HepG2 (cell line): ENCODE measurements at regions not wholly inside any gene's neighbourhood (a gene's known extent, or its start where the extent isn't known, plus 50 kb on each side); places are given as distances from the start of the nearest gene placed in this dataset.

Source experiments
- DPF2 ChIP-seq: sonication (generic); formaldehyde crosslinking; IDR thresholded peaks from 2 replicates; pipeline ENCODE4 v1.4.0; 2020; ENCODE audit warnings: mild to moderate bottlenecking, low read depth, missing genetic modification reagents, borderline replicate concordance
- HOXD1 ChIP-seq: sonication (generic); formaldehyde crosslinking; IDR thresholded peaks from 2 replicates; pipeline ENCODE4 v1.5.0; 2020; ENCODE audit warnings: missing genetic modification reagents
- KAT7 ChIP-seq: IDR thresholded peaks from 2 replicates; pipeline ENCODE4 v1.6.1; 2018; ENCODE audit warnings: borderline replicate concordance, missing compliant biosample characterization
- KLF6 ChIP-seq: IDR thresholded peaks from 2 replicates; pipeline ENCODE4 v1.8.0; 2016; ENCODE audit warnings: missing biosample characterization, missing genetic modification reagents
- MTA1 ChIP-seq: sonication (generic); formaldehyde crosslinking; IDR thresholded peaks from 2 replicates; pipeline ENCODE4 v1.4.0; 2020; ENCODE audit warnings: missing genetic modification reagents, mild to moderate bottlenecking, borderline replicate concordance
- POLR2A ChIP-seq, 2 experiments: IDR thresholded peaks; 2 replicates each; pipeline ENCODE4 v1.6.1; 2011; ENCODE audit warnings: low read depth in 2 of 2, low read length in 2 of 2, mild to moderate bottlenecking in 1 of 2, moderate library complexity in 1 of 2; ENCODE audit not compliant: insufficient read depth in 1 of 2
- SALL1 ChIP-seq: sonication (generic); formaldehyde crosslinking; IDR thresholded peaks from 2 replicates; pipeline ENCODE4 v1.8.0; 2022; ENCODE audit warnings: mild to moderate bottlenecking, missing genetic modification reagents
- SOX13 ChIP-seq, 3 experiments: fragments of 450-650 bp in 1 of 3; sonication (generic) in 1 of 3; formaldehyde crosslinking in 1 of 3; IDR thresholded peaks in 2 of 3; conservative IDR thresholded peaks in 1 of 3; 2 replicates each; pipeline versions ENCODE4 v1.5.0 to v1.6.1; 2016 to 2020; ENCODE audit warnings: antibody characterized with exemption in 1 of 3, mild to moderate bottlenecking in 1 of 3, missing compliant biosample characterization in 1 of 3, missing genetic modification reagents in 1 of 3, moderate library complexity in 1 of 3
- SOX5 ChIP-seq: IDR thresholded peaks from 2 replicates; pipeline ENCODE4 v1.6.1; 2016; ENCODE audit warnings: borderline replicate concordance
- SP4 ChIP-seq: sonication (generic); formaldehyde crosslinking; IDR thresholded peaks from 2 replicates; pipeline ENCODE4 v1.8.1; 2023; ENCODE audit warnings: mild to moderate bottlenecking, missing genetic modification reagents
- ZNF160 ChIP-seq: sonication (generic); formaldehyde crosslinking; IDR thresholded peaks from 2 replicates; pipeline ENCODE4 v1.8.0; 2022; ENCODE audit warnings: mild to moderate bottlenecking, inconsistent platforms, missing genetic modification reagents
- ZNF263 ChIP-seq: sonication (generic); formaldehyde crosslinking; IDR thresholded peaks from 2 replicates; pipeline ENCODE4 v1.4.0; 2020; ENCODE audit warnings: missing genetic modification reagents
- ZNF609 ChIP-seq: sonication (generic); formaldehyde crosslinking; IDR thresholded peaks from 2 replicates; pipeline ENCODE4 v1.4.0; 2020; ENCODE audit warnings: mild to moderate bottlenecking, missing genetic modification reagents, borderline replicate concordance
- ZNF614 ChIP-seq: IDR thresholded peaks from 2 replicates; pipeline ENCODE4 v1.6.1; 2018; ENCODE audit warnings: missing biosample characterization, missing genetic modification reagents, inconsistent platforms, borderline replicate concordance
- ZNF619 ChIP-seq: sonication (generic); formaldehyde crosslinking; IDR thresholded peaks from 2 replicates; pipeline ENCODE4 v1.4.0; 2020; ENCODE audit warnings: mild to moderate bottlenecking, missing genetic modification reagents
- TF ChIP-seq, protein P1 (sequence below): sonication (generic); formaldehyde crosslinking; IDR thresholded peaks from one replicate; pipeline ENCODE4 v1.5.1; 2020; ENCODE audit warnings: mild to moderate bottlenecking, missing genetic modification reagents; ENCODE audit errors: not compliant biosample characterization

DNA sequence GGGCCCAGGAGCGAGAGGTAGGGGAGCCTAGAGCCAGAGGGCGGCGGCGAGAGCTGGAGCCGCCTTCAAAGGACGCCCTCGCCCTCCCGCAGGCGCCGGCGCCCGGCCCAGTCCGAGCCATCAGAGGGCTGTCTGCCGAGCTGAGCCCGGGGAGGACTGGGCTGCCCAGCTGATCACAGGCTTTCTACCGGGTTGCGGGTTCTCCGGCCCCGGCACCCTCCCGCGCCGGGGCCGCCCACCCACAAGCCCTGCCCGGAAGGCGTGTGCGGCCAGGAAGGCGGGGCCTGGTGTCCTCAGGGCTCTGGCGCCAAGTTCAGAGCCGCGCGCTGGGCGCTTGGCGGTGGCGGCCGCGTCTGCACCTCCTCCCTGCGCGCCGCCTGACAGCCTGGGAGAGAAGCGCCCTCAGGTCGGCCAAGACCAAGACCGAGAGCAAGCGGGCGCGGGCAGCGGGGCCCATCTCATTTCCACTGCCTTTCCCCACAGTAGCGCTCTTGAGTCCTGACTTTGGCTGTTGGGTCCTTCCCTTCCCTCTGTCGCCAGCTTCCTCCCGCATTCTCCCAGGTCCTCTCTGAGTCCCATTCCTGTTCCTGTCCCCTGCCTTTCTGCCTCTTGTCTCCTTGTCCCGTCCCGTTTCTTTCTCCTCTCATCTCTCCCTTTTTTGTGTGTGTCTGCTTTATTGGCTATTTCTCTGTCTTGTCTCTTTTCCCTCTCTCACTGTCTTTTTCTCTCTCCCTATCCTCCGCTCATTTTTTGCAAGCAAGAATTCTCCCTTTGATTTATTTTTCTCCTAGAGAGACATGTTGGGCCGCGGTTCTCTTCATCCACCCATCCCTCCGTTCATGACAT is 60.6 kb upstream of the MSMB start (continued):
- peak; percentile 35; the same call in 1 of the 2 replicates for TF ChIP-seq ZNF609
- peak; percentile 57; the same call in 1 of the 2 replicates for TF ChIP-seq ZNF614 (CRISPR knock-in tag)
- 0 out of 2 replicates have a peak, but pooled peaks have one; percentile 44 for TF ChIP-seq KLF6 (CRISPR knock-in tag)
- TF ChIP-seq SOX5 (CRISPR knock-in tag) = peak; percentile 29; the same call in 1 of the 2 replicates
- peak; percentile 48; the same call in 1 of the 2 replicates for TF ChIP-seq HOXD1
- TF ChIP-seq ZNF160 (CRISPR knock-in tag) = no peak
- peak; percentile 38; the same call in 1 of the 2 replicates for TF ChIP-seq ZNF263
- TF ChIP-seq SALL1 (CRISPR knock-in tag) = peak; percentile 66
- TF ChIP-seq SOX13 (IDR thresholded peaks at IDR 0.05) = no peak
- TF ChIP-seq SOX13 (CRISPR knock-in tag; conservative IDR thresholded peaks at IDR 0.05 in 1 of 2, IDR thresholded peaks at IDR 0.05 in 1 of 2) = peak in 1 of 2 experiments; percentile 33; a peak in 1 of 4 replicates
- TF ChIP-seq MTA1 (CRISPR knock-in tag) = peak; percentile 69
- peak in 1 of 2 experiments; percentile 52; a peak in 1 of 4 replicates for TF ChIP-seq POLR2A (IDR thresholded peaks at IDR 0.05; ENCODE audit: insufficient read depth in 1 of 2, low read depth in 2 of 2, low read length in 2 of 2)
- 0 out of 2 replicates have a peak, but pooled peaks have one; percentile 47 for TF ChIP-seq ZNF619 (CRISPR knock-in tag)
- no peak for TF ChIP-seq DPF2 (CRISPR knock-in tag)
- peak; percentile 79 for TF ChIP-seq SP4
- TF ChIP-seq KAT7 (CRISPR knock-in tag) = peak; percentile 57; the same call in 1 of the 2 replicates
- TF ChIP-seq, protein P1, sequence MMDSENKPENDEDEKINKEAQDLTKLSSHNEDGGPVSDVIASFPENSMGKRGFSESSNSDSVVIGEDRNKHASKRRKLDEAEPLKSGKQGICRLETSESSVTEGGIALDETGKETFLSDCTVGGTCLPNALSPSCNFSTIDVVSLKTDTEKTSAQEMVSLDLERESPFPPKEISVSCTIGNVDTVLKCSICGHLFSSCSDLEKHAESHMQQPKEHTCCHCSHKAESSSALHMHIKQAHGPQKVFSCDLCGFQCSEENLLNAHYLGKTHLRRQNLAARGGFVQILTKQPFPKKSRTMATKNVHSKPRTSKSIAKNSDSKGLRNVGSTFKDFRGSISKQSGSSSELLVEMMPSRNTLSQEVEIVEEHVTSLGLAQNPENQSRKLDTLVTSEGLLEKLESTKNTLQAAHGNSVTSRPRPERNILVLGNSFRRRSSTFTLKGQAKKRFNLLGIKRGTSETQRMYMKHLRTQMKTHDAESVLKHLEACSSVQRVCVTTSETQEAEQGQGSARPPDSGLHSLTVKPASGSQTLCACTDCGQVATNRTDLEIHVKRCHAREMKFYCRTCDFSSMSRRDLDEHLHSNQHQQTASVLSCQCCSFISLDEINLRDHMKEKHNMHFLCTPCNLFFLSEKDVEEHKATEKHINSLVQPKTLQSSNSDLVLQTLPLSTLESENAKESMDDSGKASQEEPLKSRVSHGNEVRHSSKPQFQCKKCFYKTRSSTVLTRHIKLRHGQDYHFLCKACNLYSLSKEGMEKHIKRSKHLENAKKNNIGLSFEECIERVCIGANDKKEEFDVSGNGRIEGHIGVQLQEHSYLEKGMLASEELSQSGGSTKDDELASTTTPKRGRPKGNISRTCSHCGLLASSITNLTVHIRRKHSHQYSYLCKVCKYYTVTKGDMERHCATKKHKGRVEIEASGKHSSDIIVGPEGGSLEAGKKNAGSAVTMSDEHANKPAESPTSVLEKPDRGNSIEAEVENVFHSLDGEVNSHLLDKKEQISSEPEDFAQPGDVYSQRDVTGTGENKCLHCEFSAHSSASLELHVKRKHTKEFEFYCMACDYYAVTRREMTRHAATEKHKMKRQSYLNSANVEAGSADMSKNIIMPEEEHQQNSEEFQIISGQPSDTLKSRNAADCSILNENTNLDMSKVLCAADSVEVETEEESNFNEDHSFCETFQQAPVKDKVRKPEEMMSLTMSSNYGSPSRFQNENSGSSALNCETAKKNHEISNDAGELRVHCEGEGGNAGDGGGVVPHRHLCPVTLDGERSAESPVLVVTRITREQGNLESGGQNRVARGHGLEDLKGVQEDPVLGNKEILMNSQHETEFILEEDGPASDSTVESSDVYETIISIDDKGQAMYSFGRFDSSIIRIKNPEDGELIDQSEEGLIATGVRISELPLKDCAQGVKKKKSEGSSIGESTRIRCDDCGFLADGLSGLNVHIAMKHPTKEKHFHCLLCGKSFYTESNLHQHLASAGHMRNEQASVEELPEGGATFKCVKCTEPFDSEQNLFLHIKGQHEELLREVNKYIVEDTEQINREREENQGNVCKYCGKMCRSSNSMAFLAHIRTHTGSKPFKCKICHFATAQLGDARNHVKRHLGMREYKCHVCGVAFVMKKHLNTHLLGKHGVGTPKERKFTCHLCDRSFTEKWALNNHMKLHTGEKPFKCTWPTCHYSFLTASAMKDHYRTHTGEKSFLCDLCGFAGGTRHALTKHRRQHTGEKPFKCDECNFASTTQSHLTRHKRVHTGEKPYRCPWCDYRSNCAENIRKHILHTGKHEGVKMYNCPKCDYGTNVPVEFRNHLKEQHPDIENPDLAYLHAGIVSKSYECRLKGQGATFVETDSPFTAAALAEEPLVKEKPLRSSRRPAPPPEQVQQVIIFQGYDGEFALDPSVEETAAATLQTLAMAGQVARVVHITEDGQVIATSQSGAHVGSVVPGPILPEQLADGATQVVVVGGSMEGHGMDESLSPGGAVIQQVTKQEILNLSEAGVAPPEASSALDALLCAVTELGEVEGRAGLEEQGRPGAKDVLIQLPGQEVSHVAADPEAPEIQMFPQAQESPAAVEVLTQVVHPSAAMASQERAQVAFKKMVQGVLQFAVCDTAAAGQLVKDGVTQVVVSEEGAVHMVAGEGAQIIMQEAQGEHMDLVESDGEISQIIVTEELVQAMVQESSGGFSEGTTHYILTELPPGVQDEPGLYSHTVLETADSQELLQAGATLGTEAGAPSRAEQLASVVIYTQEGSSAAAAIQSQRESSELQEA (CRISPR knock-in tag) = peak; percentile 93
